ENCODE measurements at regions not wholly inside any gene's neighbourhood (a gene's known extent, or its start where the extent isn't known, plus 50 kb on each side); places are given as distances from the start of the nearest gene placed in this dataset.

GRCh38 chr7:18386607-18387006, 108.9 kb upstream of the HDAC9 start:
- Histone ChIP-seq H3K27ac (no peak overlapping the region), H4K20me1 (ENCODE audit: low read depth) (no peaks in the 10 kb centered on the region), H3K36me3 (no peaks in the 10 kb centered on the region), H3K9ac (no peak overlapping the region), H2AFZ (replicated peaks) (no peak overlapping the region), H3K27me3 (no peaks in the 10 kb centered on the region), H3F3A (ENCODE audit: low read depth) (no peaks in the 10 kb centered on the region), H3K4me2 (no peak overlapping the region), H3K79me2 (ENCODE audit: low read depth) (no peaks in the 10 kb centered on the region), H3K4me1 (peaks cover 20% of the 10 kb centered on the region), H3K4me3 (no peak overlapping the region), H3K9me3 (ENCODE audit: low read depth) (no peaks in the 10 kb centered on the region)
- no peaks in the 10 kb centered on the region for H3K9me3 Mint-ChIP-seq
- peaks cover 4% of the 10 kb centered on the region for H3K27me3 Mint-ChIP-seq (ENCODE audit: insufficient read depth, low read depth)
- no peak overlapping the region for H3K27ac Mint-ChIP-seq
- H3K4me1 Mint-ChIP-seq = peaks cover 17% of the 10 kb centered on the region
- no peak for DNase-seq (ENCODE audit: low spot score)
- TF ChIP-seq CTCF (IDR thresholded peaks at IDR 0.05) = no peak
- no peak for TF ChIP-seq EZH2 (IDR thresholded peaks at IDR 0.05)
- no peaks in the 10 kb centered on the region for H3K36me3 Mint-ChIP-seq
- H3K4me3 Mint-ChIP-seq = no peak overlapping the region

GRCh38 chr7:18387191-18387735, 108.3 kb upstream of the HDAC9 start:
- no peaks in the 10 kb centered on the region for H4K20me1 ChIP-seq (ENCODE audit: low read depth)
- no peak overlapping the region for H2AFZ ChIP-seq (replicated peaks)
- no peak overlapping the region for H3K9ac ChIP-seq
- Mint-ChIP-seq H3K36me3 (no peaks in the 10 kb centered on the region), H3K9me3 (no peaks in the 10 kb centered on the region), H3K27ac (no peak overlapping the region), H3K4me3 (no peak overlapping the region), H3K27me3 (ENCODE audit: insufficient read depth, low read depth) (peaks cover 4% of the 10 kb centered on the region), H3K4me1 (peaks cover 17% of the 10 kb centered on the region)
- no peaks in the 10 kb centered on the region for H3K27me3 ChIP-seq
- DNase-seq (ENCODE audit: low spot score) = no peak
- H3K27ac ChIP-seq = no peak overlapping the region
- H3K79me2 ChIP-seq (ENCODE audit: low read depth) = no peaks in the 10 kb centered on the region
- H3K4me2 ChIP-seq = no peak overlapping the region
- TF ChIP-seq EZH2 (IDR thresholded peaks at IDR 0.05) (no peak), EZH2phosphoT487 (IDR thresholded peaks at IDR 0.05) (no peak), CTCF (IDR thresholded peaks at IDR 0.05) (no peak)
- H3K4me1 ChIP-seq = peaks cover 20% of the 10 kb centered on the region
- no peak overlapping the region for H3K4me3 ChIP-seq
- no peaks in the 10 kb centered on the region for H3K36me3 ChIP-seq
- H3K9me3 ChIP-seq (ENCODE audit: low read depth) = no peaks in the 10 kb centered on the region
- no peaks in the 10 kb centered on the region for H3F3A ChIP-seq (ENCODE audit: low read depth)

GRCh38 chr7:18390535-18390907, 105.0 kb upstream of the HDAC9 start:
- H3K27me3 ChIP-seq = no peaks in the 10 kb centered on the region
- TF ChIP-seq EZH2 (IDR thresholded peaks at IDR 0.05) (no peak), EZH2phosphoT487 (IDR thresholded peaks at IDR 0.05) (no peak), CTCF (IDR thresholded peaks at IDR 0.05) (no peak)
- Mint-ChIP-seq H3K27me3 (ENCODE audit: insufficient read depth, low read depth) (peaks cover 2% of the 10 kb centered on the region), H3K4me3 (no peak overlapping the region), H3K9me3 (no peaks in the 10 kb centered on the region), H3K27ac (peak overlapping the region; percentile 31), H3K4me1 (peaks cover 6% of the 10 kb centered on the region), H3K36me3 (no peaks in the 10 kb centered on the region)
- DNase-seq (ENCODE audit: low spot score) = no peak
- H3K27ac ChIP-seq = no peak overlapping the region
- H3K4me1 ChIP-seq = peaks cover 12% of the 10 kb centered on the region
- no peaks in the 10 kb centered on the region for H3K79me2 ChIP-seq (ENCODE audit: low read depth)
- no peak overlapping the region for H3K4me2 ChIP-seq
- no peak overlapping the region for H3K4me3 ChIP-seq
- H3K9ac ChIP-seq = no peak overlapping the region
- peak overlapping the region; percentile 19 for H2AFZ ChIP-seq (replicated peaks)
- H3F3A ChIP-seq (ENCODE audit: low read depth) = no peaks in the 10 kb centered on the region
- no peaks in the 10 kb centered on the region for H4K20me1 ChIP-seq (ENCODE audit: low read depth)
- no peaks in the 10 kb centered on the region for H3K36me3 ChIP-seq
- H3K9me3 ChIP-seq (ENCODE audit: low read depth) = no peaks in the 10 kb centered on the region

Measured in neural progenitor cell (in vitro differentiated cells).